Hematopoietic multipotent progenitor cell treated with erythropoietin and hydrocortisone succinate and interleukin-3 and kit ligand, for 15 days (in vitro differentiated cells): ENCODE measurements at regions not wholly inside any gene's neighbourhood (a gene's known extent, or its start where the extent isn't known, plus 50 kb on each side); places are given as distances from the start of the nearest gene placed in this dataset.
A peak's percentile ranks its signal among the peaks of the same experiment; 100 is the strongest.

ENCODE experiments used
- DNase-seq: peaks from one replicate; pipeline ENCODE4 v3.0.0-alpha.2; 2015; ENCODE audit warnings: low spot score

- DNase-seq = no peak
These were observed 51.1 kb upstream of the TMEM33 start for GRCh38 chr4:41883988-41884734.

DNA sequence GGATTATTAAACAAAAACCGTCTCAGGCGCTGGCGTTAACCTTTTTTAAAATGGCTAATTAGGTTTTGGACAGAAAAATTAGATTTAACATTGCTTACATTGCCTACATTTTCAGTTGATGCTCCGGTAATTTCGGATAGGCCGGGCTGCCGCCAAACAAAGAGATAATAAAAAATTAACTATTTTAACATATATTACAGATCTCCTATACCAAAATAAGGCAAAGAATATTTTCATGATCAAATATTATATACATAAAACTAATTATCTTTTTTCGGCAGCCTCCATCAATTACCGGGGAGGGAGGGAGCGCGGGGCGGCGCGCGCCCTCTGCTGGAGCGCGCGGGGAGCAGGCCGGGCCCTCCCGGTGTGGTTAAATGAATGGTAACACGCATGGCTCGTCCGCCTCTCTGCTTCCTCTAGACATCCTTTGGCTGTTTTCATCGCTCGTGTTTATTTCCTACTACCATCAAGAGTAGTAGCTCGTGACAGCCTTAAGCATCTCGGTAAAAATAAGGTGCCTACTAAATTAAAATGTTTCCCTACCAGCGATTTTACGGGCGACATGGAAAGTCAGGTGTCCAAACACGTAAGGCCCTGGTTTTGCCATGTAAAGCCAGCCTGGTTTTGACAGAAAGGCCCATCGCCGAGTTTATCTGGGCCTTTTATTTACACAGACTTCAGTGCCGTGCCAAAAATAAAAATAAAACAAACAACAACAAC is 52.4 kb upstream of the TMEM33 start:
- DNase-seq = peak; percentile 17

GRCh38 chr4:41881981-41882624 is 53.1 kb upstream of the TMEM33 start:
- no peak for DNase-seq

DNA sequence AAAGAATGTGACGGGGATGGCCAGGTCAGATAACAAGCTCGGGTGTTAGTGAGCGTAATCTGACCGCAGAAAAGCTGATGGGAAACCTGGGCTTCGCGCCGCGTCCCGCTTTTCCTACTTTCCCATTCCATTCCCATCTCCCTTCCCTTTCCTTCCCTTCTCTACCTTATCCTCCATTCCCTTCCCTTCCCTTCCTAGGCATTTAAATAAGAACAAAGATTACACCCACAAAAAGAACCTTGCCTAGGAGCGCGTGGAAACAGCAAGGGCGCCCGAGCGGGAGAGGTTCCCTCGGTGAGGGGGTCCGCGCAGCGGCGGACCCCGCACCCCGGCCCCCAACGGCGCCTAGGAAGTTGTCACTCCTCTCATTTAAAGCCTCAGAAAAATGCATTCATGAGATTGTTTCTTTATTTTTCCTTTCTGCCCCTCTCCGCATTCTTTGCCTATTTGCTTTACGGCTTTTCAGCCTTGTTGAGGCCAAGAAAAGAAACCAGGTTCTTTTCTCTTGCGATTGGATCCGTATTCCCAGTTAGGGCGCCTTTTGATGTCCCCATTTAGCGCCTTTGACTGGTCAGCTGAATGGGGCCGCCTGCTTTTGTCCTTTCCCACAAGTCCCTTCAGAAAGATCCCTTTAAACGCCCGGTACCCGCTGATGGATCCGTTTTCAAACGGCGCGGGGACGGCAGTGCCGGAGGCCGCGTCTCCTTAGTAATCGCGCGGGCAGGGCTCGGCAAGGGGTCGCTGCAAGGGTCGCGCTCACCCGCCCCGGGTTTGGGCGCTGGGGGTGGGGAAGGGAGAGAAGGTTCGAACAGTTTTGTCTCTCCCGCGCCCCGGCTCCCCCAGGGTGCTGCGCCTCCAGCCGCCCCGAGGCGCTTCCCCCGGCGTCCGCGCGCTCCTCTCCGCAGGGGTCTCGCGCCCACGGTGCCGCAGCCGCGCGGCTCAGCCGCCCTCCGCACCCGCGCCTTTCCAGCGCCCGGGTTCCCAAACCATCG is 54.1 kb upstream of the TMEM33 start:
- DNase-seq = no peak

GRCh38 chr4:41880022-41880837 is 55.0 kb upstream of the TMEM33 start:
- no peak for DNase-seq

DNA sequence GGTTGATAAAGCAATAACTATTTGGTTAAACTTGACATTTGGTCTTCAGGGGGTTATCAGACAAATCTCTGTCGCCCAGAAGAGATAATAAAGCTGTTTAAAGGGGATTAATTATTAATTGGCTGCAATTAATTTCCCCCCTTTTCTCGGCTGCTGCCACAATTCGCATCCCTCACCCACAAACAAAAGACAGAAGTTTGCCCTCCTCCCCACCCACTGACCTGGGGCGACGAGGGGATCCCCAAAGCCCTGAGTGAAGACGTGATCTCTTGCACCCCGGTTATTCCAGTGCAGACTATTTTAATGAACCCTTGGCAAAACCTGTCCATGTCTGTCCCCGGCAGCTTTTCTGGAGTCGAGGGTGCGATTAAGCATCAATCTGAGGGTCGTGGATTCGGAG is 55.7 kb upstream of the TMEM33 start:
- DNase-seq = no peak

DNA sequence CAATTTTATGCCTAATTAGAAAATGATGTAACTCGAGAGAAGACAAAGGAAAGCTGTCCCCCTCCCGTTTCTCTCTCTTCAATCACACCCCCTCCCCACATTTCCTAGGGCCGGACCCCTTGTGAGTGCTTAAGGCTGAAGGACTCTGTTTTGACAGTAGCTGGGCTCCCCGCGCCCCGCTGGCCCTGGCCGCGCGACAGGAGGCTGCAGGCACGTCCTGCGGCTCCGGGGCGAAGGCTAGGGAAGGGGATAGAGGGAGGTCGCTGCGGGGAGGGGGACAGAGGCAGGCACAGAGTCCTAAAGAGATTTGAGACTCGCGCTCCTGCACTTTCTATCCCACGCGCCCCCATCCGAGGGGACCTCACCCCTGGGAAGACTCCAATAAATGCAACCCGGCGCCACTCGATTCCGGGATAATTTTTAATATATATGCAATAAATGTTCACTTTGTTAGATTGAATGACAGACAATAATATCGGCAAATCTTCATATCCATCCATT is 56.2 kb upstream of the TMEM33 start:
- DNase-seq = no peak

DNA sequence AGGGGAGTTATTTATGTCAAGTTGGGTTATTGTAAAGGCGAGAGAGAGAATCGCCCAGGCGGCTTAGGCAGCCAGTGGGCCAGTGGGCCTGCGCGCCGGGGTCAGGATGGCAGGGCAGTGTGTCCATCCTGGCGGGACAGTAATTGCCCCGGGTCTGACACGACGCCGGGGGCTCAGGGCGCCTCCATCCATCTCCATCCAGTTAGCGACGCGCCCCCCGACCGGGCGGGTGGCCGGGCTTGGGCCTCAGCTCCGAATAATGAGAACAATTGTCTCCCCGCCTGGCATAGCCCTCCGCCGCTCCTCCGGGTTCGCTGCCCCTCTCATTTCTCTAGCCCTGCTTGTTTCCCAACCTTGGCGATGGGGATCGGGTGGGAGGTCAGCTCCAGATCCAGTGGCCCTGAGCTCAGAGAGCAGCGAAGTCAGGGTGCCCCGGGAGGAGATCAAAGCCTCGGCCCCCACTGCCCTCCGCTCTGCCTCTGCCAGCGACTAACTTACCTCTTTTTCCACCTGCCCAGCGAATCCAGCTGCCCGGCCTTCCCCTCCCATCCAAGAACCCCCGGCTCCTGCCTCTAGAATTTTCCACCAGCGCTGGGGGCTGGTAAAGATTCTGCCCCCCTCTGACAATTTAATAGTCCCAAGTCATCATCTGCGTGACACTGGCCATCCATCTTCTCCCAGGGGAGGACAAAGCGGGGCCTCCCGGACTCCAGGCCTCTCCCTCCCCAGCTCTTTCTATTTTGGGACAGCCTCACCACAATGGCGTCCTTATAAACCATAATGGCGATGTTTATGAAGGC is 56.9 kb upstream of the TMEM33 start:
- DNase-seq = no peak

- DNase-seq = no peak
These were observed 58.0 kb upstream of the TMEM33 start for GRCh38 chr4:41877020-41877796.

DNA sequence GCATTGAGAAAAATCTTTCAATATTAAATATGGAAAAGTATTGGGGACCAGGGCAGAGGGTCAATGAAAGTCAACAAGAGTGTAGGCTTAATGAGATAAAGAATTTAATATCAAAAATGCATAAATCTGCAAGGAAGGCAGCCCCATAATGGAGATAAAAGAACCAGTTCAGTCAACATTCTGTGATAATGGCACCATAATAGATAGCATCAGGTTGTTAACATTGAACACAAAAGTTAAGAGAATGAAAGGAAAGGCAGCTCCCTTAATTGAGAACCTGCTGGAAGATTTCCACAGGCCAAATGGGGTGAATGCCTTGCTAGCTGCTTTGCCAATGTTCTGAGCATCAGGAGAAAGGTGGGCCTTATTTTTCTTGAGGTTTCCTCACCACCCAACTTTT is 60.4 kb upstream of the TMEM33 start:
- no peak for DNase-seq

DNA sequence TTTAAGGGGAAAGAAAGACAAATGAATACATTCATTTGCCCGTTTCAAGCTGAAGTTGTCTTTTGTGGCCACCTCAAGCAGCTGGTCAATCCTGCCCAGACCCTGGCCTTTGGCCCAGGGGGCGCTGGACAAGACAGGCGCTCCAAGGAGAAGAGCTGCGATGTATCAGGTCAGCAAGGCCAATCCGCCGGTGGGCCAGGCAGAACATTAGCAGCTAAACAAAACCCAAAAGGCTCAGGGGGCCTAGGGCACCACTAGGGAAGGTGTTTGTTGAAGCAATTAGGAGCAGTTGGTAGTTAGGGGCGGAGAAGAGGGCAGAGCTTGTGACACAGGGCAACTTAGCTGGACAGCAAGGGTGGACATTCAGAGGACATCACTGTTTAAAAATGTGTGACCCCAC is 60.8 kb upstream of the TMEM33 start:
- no peak for DNase-seq

- no peak for DNase-seq
These were observed 61.6 kb upstream of the TMEM33 start for GRCh38 chr4:41873380-41874295.

DNA sequence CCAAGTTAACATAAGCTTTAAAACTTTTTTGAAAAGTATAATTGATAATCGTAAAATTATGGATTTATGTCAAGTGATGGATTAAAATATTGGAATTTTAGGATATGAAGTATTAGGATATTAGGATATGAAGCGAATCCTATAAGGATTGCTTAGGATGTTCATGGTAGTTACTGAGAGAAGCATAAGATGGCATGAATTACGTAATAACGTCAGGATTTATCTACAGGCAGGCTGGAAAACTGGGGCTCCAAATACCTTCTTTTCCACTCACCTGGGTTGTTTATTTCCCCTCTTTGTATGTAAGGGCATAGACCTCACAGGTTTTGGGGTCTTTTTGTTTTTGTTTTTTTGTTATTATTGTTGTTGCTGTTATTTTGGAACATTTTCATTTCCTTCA is 65.2 kb upstream of the TMEM33 start:
- no peak for DNase-seq

- DNase-seq = no peak
These were observed 68.2 kb upstream of the TMEM33 start for GRCh38 chr4:41866799-41867677.

- no peak for DNase-seq
These were observed 69.0 kb upstream of the TMEM33 start for GRCh38 chr4:41865981-41866798.

DNA sequence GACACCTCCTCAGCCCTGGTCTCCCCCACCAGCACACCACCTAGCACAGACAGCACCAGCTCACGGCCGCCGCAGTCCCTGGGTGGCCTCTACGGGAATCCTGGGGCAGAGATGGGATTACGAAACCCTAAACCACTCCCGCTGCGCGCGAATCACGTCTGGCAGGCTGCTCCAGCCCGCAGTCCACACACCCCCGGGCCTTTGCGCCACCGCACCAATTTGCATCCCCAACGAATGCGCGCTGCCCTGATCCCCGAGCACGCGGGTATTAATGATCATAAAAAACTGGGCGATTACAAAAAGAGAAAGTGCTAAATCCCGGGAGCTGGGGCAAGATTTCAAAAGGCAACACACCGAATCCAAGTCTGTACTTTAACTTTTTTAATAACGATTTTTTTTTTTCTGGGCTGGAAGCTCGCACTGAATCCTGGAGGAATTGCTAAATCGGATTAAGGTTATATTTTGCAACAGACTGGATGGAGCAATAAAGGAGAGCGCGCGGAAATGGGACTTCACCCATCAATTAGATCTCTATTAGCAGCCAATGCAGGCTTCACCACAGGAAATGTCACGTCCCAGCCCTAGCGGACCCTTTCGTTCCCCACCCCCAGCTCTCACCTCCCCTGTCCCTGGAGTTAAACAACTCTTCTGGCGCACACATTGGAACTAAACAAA is 69.8 kb upstream of the TMEM33 start:
- no peak for DNase-seq
